ENCODE measurements at regions not wholly inside any gene's neighbourhood (a gene's known extent, or its start where the extent isn't known, plus 50 kb on each side); places are given as distances from the start of the nearest gene placed in this dataset.

- TF ChIP-seq, protein P1, sequence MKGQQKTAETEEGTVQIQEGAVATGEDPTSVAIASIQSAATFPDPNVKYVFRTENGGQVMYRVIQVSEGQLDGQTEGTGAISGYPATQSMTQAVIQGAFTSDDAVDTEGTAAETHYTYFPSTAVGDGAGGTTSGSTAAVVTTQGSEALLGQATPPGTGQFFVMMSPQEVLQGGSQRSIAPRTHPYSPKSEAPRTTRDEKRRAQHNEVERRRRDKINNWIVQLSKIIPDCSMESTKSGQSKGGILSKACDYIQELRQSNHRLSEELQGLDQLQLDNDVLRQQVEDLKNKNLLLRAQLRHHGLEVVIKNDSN (IDR thresholded peaks at IDR 0.05), result no peak
- TF ChIP-seq FOXM1 (IDR thresholded peaks at IDR 0.05; ENCODE audit: borderline replicate concordance, low read depth) (no peak), EGR1 (IDR thresholded peaks at IDR 0.05) (no peak), ZBTB7A (IDR thresholded peaks at IDR 0.05; ENCODE audit: low read depth) (no peak)
These were observed 284.0 kb upstream of the NXPH2 start for GRCh38 chr2:139064159-139064558.

DNA sequence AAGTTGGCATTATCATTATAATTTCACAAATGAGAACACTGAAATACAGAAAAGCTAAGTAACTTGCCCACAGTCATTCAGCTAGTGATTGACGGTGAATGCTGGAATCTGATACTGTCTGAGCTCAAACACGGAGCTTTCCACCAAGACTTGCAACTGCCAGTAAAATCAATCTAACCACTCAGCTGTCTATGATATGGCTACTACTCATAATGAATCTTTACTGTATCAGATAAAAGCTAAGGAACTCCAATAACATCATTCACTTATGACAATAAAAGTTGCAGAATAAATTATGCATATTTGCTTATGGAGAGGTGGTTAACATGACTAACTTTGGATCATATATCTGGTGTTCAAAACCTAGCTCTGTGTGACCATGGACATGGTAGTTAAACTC lies 279.4 kb upstream of the NXPH2 start:
- TF ChIP-seq FOXM1 (IDR thresholded peaks at IDR 0.05; ENCODE audit: borderline replicate concordance, low read depth), result no peak
- TF ChIP-seq YY1 (IDR thresholded peaks at IDR 0.05; ENCODE audit: low read depth), result no peak
- no peak for TF ChIP-seq TCF12 (IDR thresholded peaks at IDR 0.05; ENCODE audit: low read depth)
- TF ChIP-seq CREB1 (IDR thresholded peaks at IDR 0.05; ENCODE audit: low read depth), result no peak
- TF ChIP-seq, protein P2, sequence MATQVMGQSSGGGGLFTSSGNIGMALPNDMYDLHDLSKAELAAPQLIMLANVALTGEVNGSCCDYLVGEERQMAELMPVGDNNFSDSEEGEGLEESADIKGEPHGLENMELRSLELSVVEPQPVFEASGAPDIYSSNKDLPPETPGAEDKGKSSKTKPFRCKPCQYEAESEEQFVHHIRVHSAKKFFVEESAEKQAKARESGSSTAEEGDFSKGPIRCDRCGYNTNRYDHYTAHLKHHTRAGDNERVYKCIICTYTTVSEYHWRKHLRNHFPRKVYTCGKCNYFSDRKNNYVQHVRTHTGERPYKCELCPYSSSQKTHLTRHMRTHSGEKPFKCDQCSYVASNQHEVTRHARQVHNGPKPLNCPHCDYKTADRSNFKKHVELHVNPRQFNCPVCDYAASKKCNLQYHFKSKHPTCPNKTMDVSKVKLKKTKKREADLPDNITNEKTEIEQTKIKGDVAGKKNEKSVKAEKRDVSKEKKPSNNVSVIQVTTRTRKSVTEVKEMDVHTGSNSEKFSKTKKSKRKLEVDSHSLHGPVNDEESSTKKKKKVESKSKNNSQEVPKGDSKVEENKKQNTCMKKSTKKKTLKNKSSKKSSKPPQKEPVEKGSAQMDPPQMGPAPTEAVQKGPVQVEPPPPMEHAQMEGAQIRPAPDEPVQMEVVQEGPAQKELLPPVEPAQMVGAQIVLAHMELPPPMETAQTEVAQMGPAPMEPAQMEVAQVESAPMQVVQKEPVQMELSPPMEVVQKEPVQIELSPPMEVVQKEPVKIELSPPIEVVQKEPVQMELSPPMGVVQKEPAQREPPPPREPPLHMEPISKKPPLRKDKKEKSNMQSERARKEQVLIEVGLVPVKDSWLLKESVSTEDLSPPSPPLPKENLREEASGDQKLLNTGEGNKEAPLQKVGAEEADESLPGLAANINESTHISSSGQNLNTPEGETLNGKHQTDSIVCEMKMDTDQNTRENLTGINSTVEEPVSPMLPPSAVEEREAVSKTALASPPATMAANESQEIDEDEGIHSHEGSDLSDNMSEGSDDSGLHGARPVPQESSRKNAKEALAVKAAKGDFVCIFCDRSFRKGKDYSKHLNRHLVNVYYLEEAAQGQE (IDR thresholded peaks at IDR 0.05; ENCODE audit: low read depth), result no peak
- TF ChIP-seq, protein P3, sequence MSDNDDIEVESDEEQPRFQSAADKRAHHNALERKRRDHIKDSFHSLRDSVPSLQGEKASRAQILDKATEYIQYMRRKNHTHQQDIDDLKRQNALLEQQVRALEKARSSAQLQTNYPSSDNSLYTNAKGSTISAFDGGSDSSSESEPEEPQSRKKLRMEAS (IDR thresholded peaks at IDR 0.05), result no peak
- TF ChIP-seq ZBTB7A (IDR thresholded peaks at IDR 0.05; ENCODE audit: low read depth), result no peak
- TF ChIP-seq RAD21 (IDR thresholded peaks at IDR 0.05; ENCODE audit: low read depth), result no peak
- TF ChIP-seq EP300 (IDR thresholded peaks at IDR 0.05; ENCODE audit: borderline replicate concordance), result no peak
- TF ChIP-seq EGR1 (IDR thresholded peaks at IDR 0.05), result no peak
- TF ChIP-seq NFIC (IDR thresholded peaks at IDR 0.05), result no peak
- no peak for TF ChIP-seq CEBPB (IDR thresholded peaks at IDR 0.05)
- no peak for TF ChIP-seq TAF1 (IDR thresholded peaks at IDR 0.05; ENCODE audit: low read depth)

DNA sequence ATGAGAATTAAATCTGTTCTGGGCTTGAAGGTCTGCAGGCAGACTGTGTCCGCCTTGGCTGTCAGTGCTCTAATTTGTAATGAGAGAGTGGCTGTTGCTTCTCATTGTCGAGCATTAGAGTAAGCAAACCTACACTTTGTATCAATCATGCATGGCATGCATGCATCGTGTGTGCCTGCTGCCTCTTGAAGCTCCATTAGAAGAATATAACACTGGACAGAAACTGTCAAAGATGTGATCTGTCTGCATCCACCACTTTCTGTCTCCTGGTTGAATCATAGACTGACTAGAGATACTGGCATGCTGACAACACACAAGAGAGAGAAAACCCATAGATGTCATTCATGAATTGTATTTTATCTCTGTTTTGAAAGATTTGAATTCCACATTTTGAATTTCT lies 275.0 kb upstream of the NXPH2 start:
- TF ChIP-seq EP300 (IDR thresholded peaks at IDR 0.05; ENCODE audit: borderline replicate concordance) (no peak), ZBTB7A (IDR thresholded peaks at IDR 0.05; ENCODE audit: low read depth) (no peak), CEBPB (IDR thresholded peaks at IDR 0.05) (no peak), FOXM1 (IDR thresholded peaks at IDR 0.05; ENCODE audit: borderline replicate concordance, low read depth) (no peak), EGR1 (IDR thresholded peaks at IDR 0.05) (no peak), CREB1 (IDR thresholded peaks at IDR 0.05; ENCODE audit: low read depth) (no peak), TEAD4 (IDR thresholded peaks at IDR 0.05) (no peak), TAF1 (IDR thresholded peaks at IDR 0.05; ENCODE audit: low read depth) (no peak), NFIC (IDR thresholded peaks at IDR 0.05) (no peak), YY1 (IDR thresholded peaks at IDR 0.05; ENCODE audit: low read depth) (no peak), TCF12 (IDR thresholded peaks at IDR 0.05; ENCODE audit: low read depth) (no peak), RAD21 (IDR thresholded peaks at IDR 0.05; ENCODE audit: low read depth) (no peak)
- TF ChIP-seq, protein P2 (IDR thresholded peaks at IDR 0.05; ENCODE audit: low read depth), result no peak
- TF ChIP-seq, protein P1 (IDR thresholded peaks at IDR 0.05), result no peak
- TF ChIP-seq, protein P3 (IDR thresholded peaks at IDR 0.05), result no peak

- TF ChIP-seq CEBPB (IDR thresholded peaks at IDR 0.05) (no peak), TEAD4 (IDR thresholded peaks at IDR 0.05) (no peak), EP300 (IDR thresholded peaks at IDR 0.05; ENCODE audit: borderline replicate concordance) (no peak), TCF12 (IDR thresholded peaks at IDR 0.05; ENCODE audit: low read depth) (no peak), EGR1 (IDR thresholded peaks at IDR 0.05) (no peak), YY1 (IDR thresholded peaks at IDR 0.05; ENCODE audit: low read depth) (no peak), NFIC (IDR thresholded peaks at IDR 0.05) (no peak), CREB1 (IDR thresholded peaks at IDR 0.05; ENCODE audit: low read depth) (no peak), ZBTB7A (IDR thresholded peaks at IDR 0.05; ENCODE audit: low read depth) (no peak), RAD21 (IDR thresholded peaks at IDR 0.05; ENCODE audit: low read depth) (no peak), TAF1 (IDR thresholded peaks at IDR 0.05; ENCODE audit: low read depth) (no peak), FOXM1 (IDR thresholded peaks at IDR 0.05; ENCODE audit: borderline replicate concordance, low read depth) (no peak)
- TF ChIP-seq, protein P2 (IDR thresholded peaks at IDR 0.05; ENCODE audit: low read depth), result no peak
- TF ChIP-seq, protein P1 (IDR thresholded peaks at IDR 0.05), result no peak
- TF ChIP-seq, protein P3 (IDR thresholded peaks at IDR 0.05), result no peak
These were observed 267.8 kb upstream of the NXPH2 start for GRCh38 chr2:139048017-139048416.

All from Ishikawa (cell line).